GM12872 (cell line): ENCODE measurements at regions not wholly inside any gene's neighbourhood (a gene's known extent, or its start where the extent isn't known, plus 50 kb on each side); places are given as distances from the start of the nearest gene placed in this dataset.

Experiments
- TF ChIP-seq, protein P1 (sequence below): IDR thresholded peaks from 3 replicates; pipeline ENCODE4 v1.5.1; 2011; ENCODE audit warnings: low read depth, mild to moderate bottlenecking, low read length, moderate library complexity; ENCODE audit not compliant: insufficient read depth

DNA sequence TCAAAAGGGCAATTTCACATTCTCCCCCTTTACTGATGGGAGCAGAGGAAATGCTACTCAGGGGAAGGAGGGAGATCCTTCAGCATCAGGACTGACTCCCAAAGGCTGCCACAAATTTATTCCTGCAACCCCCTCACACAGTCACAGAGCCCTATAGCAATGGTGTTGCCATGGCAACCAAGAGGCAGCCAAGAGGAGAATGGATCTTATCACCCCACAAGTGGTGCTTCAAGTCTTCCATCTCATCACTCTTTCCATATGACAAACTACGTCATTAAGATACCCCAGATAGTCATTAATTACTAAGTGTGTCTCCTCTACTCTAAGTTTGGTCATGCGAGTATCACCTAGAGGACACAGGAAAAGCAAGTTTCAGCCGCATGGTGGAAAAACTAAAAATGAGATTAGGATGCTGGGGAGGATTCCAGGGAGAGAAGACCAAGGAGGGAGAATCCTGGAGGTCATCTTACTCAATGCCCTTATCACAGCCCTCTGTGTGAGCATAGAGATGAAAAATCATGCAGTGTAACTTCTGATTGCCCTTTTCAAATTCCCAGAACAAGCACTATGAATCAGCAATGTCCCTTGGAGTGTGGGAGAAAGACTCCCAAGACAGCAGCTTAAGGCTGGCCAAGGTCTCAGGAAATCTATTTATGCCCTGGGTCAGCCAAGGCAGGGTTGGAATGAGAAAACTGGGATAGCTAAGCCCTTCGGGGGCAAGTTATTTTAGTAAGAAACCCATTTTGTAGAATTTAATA lies 885.7 kb upstream of the KLHL29 start:
- TF ChIP-seq, protein P1, sequence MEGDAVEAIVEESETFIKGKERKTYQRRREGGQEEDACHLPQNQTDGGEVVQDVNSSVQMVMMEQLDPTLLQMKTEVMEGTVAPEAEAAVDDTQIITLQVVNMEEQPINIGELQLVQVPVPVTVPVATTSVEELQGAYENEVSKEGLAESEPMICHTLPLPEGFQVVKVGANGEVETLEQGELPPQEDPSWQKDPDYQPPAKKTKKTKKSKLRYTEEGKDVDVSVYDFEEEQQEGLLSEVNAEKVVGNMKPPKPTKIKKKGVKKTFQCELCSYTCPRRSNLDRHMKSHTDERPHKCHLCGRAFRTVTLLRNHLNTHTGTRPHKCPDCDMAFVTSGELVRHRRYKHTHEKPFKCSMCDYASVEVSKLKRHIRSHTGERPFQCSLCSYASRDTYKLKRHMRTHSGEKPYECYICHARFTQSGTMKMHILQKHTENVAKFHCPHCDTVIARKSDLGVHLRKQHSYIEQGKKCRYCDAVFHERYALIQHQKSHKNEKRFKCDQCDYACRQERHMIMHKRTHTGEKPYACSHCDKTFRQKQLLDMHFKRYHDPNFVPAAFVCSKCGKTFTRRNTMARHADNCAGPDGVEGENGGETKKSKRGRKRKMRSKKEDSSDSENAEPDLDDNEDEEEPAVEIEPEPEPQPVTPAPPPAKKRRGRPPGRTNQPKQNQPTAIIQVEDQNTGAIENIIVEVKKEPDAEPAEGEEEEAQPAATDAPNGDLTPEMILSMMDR = no peak

DNA sequence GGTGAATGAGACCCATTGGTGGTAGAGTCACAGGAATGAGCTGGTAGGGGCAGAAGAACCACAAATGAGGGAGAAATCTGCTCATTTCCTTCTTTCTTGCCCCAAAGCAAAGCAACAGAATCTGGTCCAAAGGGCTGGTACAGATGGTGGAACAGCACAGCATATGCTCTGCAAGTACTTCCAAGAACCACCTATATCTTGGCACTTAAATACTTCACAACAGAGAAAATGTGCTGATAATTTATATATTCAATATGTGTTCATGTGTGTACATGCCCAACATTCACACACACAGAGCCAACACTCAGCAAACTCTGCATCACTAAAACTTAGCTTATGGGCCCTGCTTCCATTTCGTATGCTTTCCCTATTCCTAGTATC lies 884.4 kb upstream of the KLHL29 start:
- TF ChIP-seq, protein P1 = no peak

DNA sequence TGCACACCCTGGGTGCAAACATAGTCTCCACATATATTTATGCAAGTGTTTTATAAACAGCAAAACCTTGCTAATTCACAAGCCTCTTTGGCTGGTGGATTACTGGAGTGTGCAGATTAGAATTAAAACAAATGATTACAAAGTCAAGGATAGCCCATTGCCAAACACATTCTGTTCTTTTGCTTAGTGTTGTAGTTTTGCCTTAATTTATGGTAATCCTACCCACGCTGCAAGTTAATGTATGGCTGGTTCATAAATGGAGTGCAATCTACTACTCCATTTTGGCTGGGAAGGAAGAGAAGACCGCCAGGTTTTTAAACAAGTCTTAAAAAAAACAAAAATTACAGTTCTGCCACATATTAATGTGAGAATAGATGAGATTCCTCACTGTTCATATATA lies 883.1 kb upstream of the KLHL29 start:
- TF ChIP-seq, protein P1 = no peak

DNA sequence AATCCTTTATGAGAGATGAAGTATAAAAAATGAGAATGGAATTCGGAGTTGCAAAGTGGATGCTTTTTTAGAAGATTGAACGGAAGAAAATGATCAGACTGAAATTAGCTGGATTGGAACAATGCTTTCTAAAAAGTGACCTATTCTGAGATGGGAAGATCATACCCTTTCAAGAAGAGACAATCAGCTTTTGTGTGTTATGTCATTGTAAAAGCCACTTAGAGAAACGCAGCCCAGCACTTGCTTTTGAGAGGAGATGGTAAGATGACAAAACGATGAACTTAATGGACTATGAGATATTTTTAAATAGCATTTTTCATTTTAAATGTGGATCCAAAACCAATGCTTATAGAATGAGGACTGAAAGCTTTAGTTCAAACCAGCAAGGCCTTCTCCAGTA lies 871.4 kb upstream of the KLHL29 start:
- TF ChIP-seq, protein P1 = no peak

DNA sequence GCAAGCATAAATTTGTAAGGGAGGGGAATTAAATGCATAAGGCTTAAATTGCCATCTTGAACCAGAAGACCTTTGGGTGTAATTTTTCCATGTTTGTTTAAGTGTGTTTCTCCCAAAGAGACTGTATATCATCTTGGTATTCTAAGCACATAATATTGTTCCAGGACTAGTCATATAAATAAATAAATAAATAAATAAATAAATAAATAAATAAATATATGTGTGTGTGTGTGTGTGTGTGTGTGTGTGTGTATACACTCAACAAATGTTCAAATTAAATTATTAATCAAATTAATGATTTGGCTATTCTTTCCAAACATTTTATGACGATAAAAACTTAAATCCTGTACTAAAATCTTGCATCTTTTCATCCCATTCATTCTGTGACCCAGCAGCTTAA lies 867.8 kb upstream of the KLHL29 start:
- TF ChIP-seq, protein P1 = no peak

DNA sequence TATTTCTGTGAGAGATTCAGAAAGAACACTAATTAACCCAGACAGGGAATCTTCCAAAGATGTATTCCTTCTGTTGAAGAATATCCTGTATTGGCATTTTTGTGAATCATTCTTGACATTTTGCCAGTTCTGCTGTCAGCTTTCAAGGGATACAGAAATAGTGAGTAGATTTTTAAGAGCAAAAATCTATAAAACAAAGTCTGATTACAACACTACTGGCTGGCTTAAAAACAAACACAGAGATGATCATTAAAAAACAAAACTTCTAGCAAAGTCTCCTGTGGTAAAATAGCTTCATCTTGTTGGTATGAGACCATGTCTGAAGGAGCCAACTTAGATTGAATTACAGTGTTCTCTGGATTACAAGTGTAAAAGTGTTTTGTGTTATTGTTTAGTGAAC lies 866.3 kb upstream of the KLHL29 start:
- TF ChIP-seq, protein P1 = no peak

DNA sequence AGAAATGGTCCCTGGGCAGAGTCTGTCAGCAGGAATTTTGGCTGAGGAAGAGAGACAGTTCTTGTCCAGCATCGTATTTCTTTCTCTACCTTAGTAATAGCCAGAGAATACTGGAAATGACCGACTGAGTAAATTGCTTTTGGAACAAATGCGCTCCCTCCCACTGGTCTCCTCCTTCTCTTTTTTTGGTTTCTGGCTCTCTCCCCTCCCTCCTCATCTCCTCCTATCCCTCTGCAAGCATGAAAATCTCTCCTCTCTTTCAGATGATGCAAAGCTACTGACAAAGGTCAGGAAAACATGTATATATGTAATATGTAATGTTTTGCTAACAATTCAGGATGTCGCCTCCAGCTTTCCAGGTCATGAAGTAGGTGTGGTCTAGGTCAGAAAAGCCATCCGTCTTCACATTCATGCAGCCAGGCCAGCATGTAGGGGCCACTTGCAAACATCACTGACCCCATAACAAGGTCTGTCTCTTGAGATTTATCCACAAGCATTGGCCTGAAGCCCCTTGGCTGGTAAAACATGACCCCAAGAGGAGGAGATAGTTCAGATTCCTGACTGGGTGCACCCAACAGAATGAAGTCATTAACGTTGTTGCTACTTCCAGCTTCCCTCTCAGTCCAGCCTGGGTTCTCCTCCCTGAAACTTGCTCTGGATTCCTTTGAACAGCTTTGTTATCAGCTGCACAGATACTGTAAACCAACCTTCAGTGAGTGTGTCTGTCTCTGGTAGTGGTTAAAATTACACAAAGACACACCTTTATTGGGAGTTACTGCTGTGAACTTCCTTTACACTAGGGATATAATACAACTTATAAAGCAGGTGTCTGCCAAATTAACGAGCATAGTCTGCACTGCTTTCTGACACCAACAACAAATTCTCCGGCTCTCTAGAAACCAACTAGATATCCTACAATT lies 864.4 kb upstream of the KLHL29 start:
- TF ChIP-seq, protein P1 = no peak
